HG03342 (cell line): ENCODE measurements at regions not wholly inside any gene's neighbourhood (a gene's known extent, or its start where the extent isn't known, plus 50 kb on each side); places are given as distances from the start of the nearest gene placed in this dataset.

Experiments used
- ATAC-seq: cut with Tn5 transposase; IDR thresholded peaks from one replicate; pipeline ENCODE4 v1.9.1; 2021; ENCODE audit warnings: mild to moderate bottlenecking, moderate library complexity; ENCODE audit not compliant: unreplicated experiment

- ATAC-seq, result no peak
Measured at GRCh38 chr2:5839550-5839949, 147.4 kb downstream of the SOX11 start.

GRCh38 chr2:5841126-5841525, 148.9 kb downstream of the SOX11 start:
- ATAC-seq, result no peak

- no peak for ATAC-seq
Measured at GRCh38 chr2:5842326-5842725, 150.1 kb downstream of the SOX11 start.

- ATAC-seq, result no peak
Measured at GRCh38 chr2:5845798-5846330, 153.7 kb downstream of the SOX11 start.

GRCh38 chr2:5846881-5847280, 154.7 kb downstream of the SOX11 start:
- no peak for ATAC-seq

GRCh38 chr2:5849562-5849961, 157.4 kb downstream of the SOX11 start:
- no peak for ATAC-seq

GRCh38 chr2:5851410-5851809, 159.2 kb downstream of the SOX11 start:
- no peak for ATAC-seq

GRCh38 chr2:5854797-5855196, 162.6 kb downstream of the SOX11 start:
- no peak for ATAC-seq

GRCh38 chr2:5867056-5867455, 174.9 kb downstream of the SOX11 start:
- ATAC-seq, result no peak

- ATAC-seq, result no peak
Measured at GRCh38 chr2:5868931-5869330, 176.7 kb downstream of the SOX11 start.

GRCh38 chr2:5869936-5870335, 177.8 kb downstream of the SOX11 start:
- no peak for ATAC-seq

GRCh38 chr2:5877360-5877759, 185.2 kb downstream of the SOX11 start:
- no peak for ATAC-seq

GRCh38 chr2:5885451-5886173, 193.4 kb downstream of the SOX11 start:
- no peak for ATAC-seq

- ATAC-seq, result no peak
Measured at GRCh38 chr2:5886462-5886861, 194.3 kb downstream of the SOX11 start.

GRCh38 chr2:5888126-5888525, 195.9 kb downstream of the SOX11 start:
- no peak for ATAC-seq

- no peak for ATAC-seq
Measured at GRCh38 chr2:5889519-5889918, 197.3 kb downstream of the SOX11 start.

GRCh38 chr2:5894355-5894754, 202.2 kb downstream of the SOX11 start:
- ATAC-seq, result no peak

- ATAC-seq, result no peak
Measured at GRCh38 chr2:5895284-5895683, 203.1 kb downstream of the SOX11 start.

- ATAC-seq, result no peak
Measured at GRCh38 chr2:5897249-5897648, 205.1 kb downstream of the SOX11 start.

GRCh38 chr2:5898667-5899066, 206.5 kb downstream of the SOX11 start:
- no peak for ATAC-seq

GRCh38 chr2:5905661-5906060, 213.5 kb downstream of the SOX11 start:
- no peak for ATAC-seq

- ATAC-seq, result no peak
Measured at GRCh38 chr2:5908071-5908470, 215.9 kb downstream of the SOX11 start.

- no peak for ATAC-seq
Measured at GRCh38 chr2:5911718-5912117, 219.5 kb downstream of the SOX11 start.
